ENCODE measurements at regions not wholly inside any gene's neighbourhood (a gene's known extent, or its start where the extent isn't known, plus 50 kb on each side); places are given as distances from the start of the nearest gene placed in this dataset.

DNA sequence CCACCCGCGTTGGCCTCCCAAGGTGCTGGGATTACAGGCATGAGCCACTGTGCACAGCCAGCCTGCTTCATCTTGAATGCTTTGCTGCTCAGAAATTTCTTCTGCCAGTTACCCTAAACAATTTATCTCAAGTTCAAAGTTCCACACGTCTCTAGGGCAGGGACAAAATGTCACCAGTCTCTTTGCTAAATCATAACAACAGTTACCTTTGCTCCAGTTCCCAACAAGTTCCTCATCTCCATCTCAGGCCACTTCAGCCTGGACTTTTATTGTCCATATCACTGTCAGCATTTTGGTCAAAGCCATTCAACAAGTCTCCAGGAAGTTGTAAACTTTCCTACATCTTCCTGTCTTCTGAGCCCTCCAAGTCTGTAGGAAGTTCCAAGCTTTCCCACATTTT lies 159.5 kb upstream of the DYRK2 start:
- intact Hi-C loops (cut with micrococcal nuclease) (no loop called here), dilution Hi-C loops (cut with HindIII; ENCODE audit: low sequenced_read_pairs, unreplicated experiment) (no loop called here), in situ Hi-C loops (cut with MboI; ENCODE audit: low sequenced_read_pairs) (no loop called here)
- Histone ChIP-seq H3K27ac (ENCODE audit: insufficient read depth, low read length) (no peak overlapping the region), H3K4me3 (ENCODE audit: insufficient read depth, low read depth, low read length) (no peak overlapping the region), H3K56ac (ENCODE audit: extremely low read depth, insufficient read depth, low read length) (no peak overlapping the region), H2BK15ac (ENCODE audit: low read depth, low read length) (no peak overlapping the region), H3K4me1 (ENCODE audit: control insufficient read depth, insufficient read depth, low read length) (no peaks in the 10 kb centered on the region), H3K14ac (replicated peaks; ENCODE audit: low read depth, low read length) (no peak overlapping the region), H4K8ac (ENCODE audit: low read depth in 2 of 2, low read length in 2 of 2) (no peak overlapping the region), H2BK20ac (ENCODE audit: low read depth, low read length) (no peak overlapping the region), H4K5ac (ENCODE audit: low read depth, low read length) (no peak overlapping the region), H3K4me2 (ENCODE audit: low read depth, low read length) (no peak overlapping the region), H3K23ac (ENCODE audit: low read depth, low read length) (no peak overlapping the region), H2BK120ac (ENCODE audit: low read depth, low read length) (no peak overlapping the region), H3K27me3 (ENCODE audit: control insufficient read depth, insufficient read depth, low read length) (peaks cover 2% of the 10 kb centered on the region; the same call in 1 of the 2 replicates), H3K36me3 (ENCODE audit: control insufficient read depth, insufficient read depth, low read length) (no peaks in the 10 kb centered on the region), H3K9ac (ENCODE audit: low read depth, low read length) (no peak overlapping the region), H3K4ac (ENCODE audit: low read depth, low read length) (no peak overlapping the region), H4K91ac (ENCODE audit: insufficient read depth, low read depth, low read length) (no peak overlapping the region), H2AK9ac (replicated peaks; ENCODE audit: low read depth, low read length, poor library complexity) (no peak overlapping the region), H2AK5ac (ENCODE audit: low read depth, low read length) (no peak overlapping the region), H2AFZ (replicated peaks; ENCODE audit: low read length, poor library complexity) (no peak overlapping the region), H4K20me1 (ENCODE audit: insufficient read depth, low read length) (no peaks in the 10 kb centered on the region), H3K9me1 (ENCODE audit: insufficient read depth, low read length) (no peaks in the 10 kb centered on the region; the same call in 1 of the 2 replicates), H3K18ac (ENCODE audit: low read depth, low read length) (no peak overlapping the region), H3K79me1 (ENCODE audit: low read depth in 1 of 2, low read length in 2 of 2) (no peaks in the 10 kb centered on the region), H3K9me3 (ENCODE audit: control insufficient read depth, insufficient read depth, low read length) (0 out of 2 replicates have a peak, but pooled peaks cover 4% of the 10 kb centered on the region), H2BK5ac (ENCODE audit: low read depth, low read length, poor library complexity, severe bottlenecking) (no peak overlapping the region)
- BruUV-seq (replicated peaks), result no TSS peak
- no peak for DNase-seq
- no peak for ATAC-seq (ENCODE audit: low read depth)
- ChIA-PET POLR2A (ENCODE audit: unreplicated experiment) (no interaction called here), CTCF (no interaction called here)
- TF ChIP-seq RCOR1 (IDR thresholded peaks at IDR 0.05; ENCODE audit: insufficient replicate concordance, low read length) (no peak), RAD21 (IDR thresholded peaks at IDR 0.05; ENCODE audit: low read length) (no peak), FOS (IDR thresholded peaks at IDR 0.05; ENCODE audit: low read depth, low read length) (no peak), SMC3 (IDR thresholded peaks at IDR 0.05; ENCODE audit: low read depth, low read length) (no peak), NFE2L2 (IDR thresholded peaks at IDR 0.05; ENCODE audit: low read depth, low read length) (no peak), CEBPB (IDR thresholded peaks at IDR 0.05; ENCODE audit: low read depth, low read length) (no peak), CHD1 (IDR thresholded peaks at IDR 0.05; ENCODE audit: low read depth, low read length) (no peak), MAZ (IDR thresholded peaks at IDR 0.05; ENCODE audit: borderline replicate concordance, low read depth, low read length) (no peak), BHLHE40 (IDR thresholded peaks at IDR 0.05; ENCODE audit: low read depth, low read length) (no peak), RFX5 (IDR thresholded peaks at IDR 0.05; ENCODE audit: low read depth, low read length) (no peak), MXI1 (IDR thresholded peaks at IDR 0.05; ENCODE audit: borderline replicate concordance, low read depth, low read length) (no peak), POLR2A (IDR thresholded peaks at IDR 0.05; ENCODE audit: low read depth, low read length) (no peak), MAFK (IDR thresholded peaks at IDR 0.05; ENCODE audit: low read depth, low read length) (no peak)
- TF ChIP-seq, protein P1, sequence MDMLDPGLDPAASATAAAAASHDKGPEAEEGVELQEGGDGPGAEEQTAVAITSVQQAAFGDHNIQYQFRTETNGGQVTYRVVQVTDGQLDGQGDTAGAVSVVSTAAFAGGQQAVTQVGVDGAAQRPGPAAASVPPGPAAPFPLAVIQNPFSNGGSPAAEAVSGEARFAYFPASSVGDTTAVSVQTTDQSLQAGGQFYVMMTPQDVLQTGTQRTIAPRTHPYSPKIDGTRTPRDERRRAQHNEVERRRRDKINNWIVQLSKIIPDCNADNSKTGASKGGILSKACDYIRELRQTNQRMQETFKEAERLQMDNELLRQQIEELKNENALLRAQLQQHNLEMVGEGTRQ (IDR thresholded peaks at IDR 0.05; ENCODE audit: low read depth, low read length), result no peak
- TF ChIP-seq, protein P2, sequence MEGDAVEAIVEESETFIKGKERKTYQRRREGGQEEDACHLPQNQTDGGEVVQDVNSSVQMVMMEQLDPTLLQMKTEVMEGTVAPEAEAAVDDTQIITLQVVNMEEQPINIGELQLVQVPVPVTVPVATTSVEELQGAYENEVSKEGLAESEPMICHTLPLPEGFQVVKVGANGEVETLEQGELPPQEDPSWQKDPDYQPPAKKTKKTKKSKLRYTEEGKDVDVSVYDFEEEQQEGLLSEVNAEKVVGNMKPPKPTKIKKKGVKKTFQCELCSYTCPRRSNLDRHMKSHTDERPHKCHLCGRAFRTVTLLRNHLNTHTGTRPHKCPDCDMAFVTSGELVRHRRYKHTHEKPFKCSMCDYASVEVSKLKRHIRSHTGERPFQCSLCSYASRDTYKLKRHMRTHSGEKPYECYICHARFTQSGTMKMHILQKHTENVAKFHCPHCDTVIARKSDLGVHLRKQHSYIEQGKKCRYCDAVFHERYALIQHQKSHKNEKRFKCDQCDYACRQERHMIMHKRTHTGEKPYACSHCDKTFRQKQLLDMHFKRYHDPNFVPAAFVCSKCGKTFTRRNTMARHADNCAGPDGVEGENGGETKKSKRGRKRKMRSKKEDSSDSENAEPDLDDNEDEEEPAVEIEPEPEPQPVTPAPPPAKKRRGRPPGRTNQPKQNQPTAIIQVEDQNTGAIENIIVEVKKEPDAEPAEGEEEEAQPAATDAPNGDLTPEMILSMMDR (conservative IDR thresholded peaks at IDR 0.05; ENCODE audit: low read depth, low read length), result no peak
- TF ChIP-seq, protein P3, sequence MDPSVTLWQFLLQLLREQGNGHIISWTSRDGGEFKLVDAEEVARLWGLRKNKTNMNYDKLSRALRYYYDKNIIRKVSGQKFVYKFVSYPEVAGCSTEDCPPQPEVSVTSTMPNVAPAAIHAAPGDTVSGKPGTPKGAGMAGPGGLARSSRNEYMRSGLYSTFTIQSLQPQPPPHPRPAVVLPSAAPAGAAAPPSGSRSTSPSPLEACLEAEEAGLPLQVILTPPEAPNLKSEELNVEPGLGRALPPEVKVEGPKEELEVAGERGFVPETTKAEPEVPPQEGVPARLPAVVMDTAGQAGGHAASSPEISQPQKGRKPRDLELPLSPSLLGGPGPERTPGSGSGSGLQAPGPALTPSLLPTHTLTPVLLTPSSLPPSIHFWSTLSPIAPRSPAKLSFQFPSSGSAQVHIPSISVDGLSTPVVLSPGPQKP (IDR thresholded peaks at IDR 0.05; ENCODE audit: borderline replicate concordance, low read depth, low read length), result no peak
- 44% methylated on average over 1 of the region's 3 CpGs; no CpG with 5 or more reads in 1 of the 2 experiments for WGBS, 2 experiments (ENCODE audit: extremely low coverage in 2 of 2, insufficient read length in 1 of 2)
